ENCODE measurements at regions not wholly inside any gene's neighbourhood (a gene's known extent, or its start where the extent isn't known, plus 50 kb on each side); places are given as distances from the start of the nearest gene placed in this dataset.

DNA sequence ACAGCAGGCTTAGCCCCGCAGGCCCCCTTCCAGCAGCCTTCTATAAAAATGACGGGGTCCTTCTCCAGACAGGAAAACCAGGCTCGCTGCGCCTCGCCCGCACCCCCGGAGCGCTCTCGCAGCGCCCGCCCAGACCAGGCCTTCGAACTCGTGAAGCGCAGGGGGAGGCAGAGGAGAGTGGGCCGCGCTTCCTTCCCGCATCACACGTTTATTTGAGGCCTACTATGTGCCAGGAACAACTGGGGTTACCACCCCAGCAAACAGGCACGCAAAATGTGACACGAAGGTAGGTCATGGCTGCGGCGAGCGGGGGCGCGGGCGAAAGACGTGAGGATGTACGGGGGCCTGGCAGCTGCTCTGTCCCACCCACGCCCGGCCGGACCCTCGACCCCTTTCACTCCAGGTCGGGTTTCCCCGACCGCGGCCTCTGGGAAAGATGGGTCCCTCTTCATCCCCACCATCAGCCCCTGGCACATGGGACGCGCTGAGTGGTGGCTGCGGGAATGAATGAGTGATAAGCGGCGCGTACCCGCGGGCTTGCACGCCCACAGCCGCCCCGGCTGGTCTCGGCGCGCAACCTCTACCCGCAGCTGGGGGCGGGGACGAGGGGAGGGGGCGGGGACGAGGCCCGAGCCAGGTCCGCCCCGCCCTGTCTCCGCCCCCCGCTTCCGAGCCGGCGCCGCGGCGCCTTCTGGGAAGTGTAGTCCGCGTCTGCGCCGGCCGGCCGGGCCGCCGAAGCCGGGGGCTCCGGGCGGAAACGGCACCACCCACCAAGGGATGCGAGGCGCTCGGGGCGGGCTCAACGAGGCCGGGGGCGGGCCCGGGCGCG lies 59.1 kb downstream of the ZNF467 start:
- H3F3A ChIP-seq (ENCODE audit: low read depth), result no peaks in the 10 kb centered on the region
- H3K4me3 ChIP-seq (ENCODE audit: low read length, poor library complexity, severe bottlenecking), result peak overlapping the region; percentile 96
- no peak overlapping the region for H3K9ac ChIP-seq (ENCODE audit: low read depth, low read length, poor library complexity, severe bottlenecking)
- H3K9me2 ChIP-seq (replicated peaks; ENCODE audit: low read depth, low read length), result no peaks in the 10 kb centered on the region
- H4K20me1 ChIP-seq (ENCODE audit: insufficient read depth, low read length, poor library complexity, severe bottlenecking), result no peaks in the 10 kb centered on the region
- no peak for TF ChIP-seq EZH2phosphoT487 (IDR thresholded peaks at IDR 0.05; ENCODE audit: borderline replicate concordance)
- TF ChIP-seq, protein P1, sequence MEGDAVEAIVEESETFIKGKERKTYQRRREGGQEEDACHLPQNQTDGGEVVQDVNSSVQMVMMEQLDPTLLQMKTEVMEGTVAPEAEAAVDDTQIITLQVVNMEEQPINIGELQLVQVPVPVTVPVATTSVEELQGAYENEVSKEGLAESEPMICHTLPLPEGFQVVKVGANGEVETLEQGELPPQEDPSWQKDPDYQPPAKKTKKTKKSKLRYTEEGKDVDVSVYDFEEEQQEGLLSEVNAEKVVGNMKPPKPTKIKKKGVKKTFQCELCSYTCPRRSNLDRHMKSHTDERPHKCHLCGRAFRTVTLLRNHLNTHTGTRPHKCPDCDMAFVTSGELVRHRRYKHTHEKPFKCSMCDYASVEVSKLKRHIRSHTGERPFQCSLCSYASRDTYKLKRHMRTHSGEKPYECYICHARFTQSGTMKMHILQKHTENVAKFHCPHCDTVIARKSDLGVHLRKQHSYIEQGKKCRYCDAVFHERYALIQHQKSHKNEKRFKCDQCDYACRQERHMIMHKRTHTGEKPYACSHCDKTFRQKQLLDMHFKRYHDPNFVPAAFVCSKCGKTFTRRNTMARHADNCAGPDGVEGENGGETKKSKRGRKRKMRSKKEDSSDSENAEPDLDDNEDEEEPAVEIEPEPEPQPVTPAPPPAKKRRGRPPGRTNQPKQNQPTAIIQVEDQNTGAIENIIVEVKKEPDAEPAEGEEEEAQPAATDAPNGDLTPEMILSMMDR (conservative IDR thresholded peaks at IDR 0.05; ENCODE audit: low read length), result no peak
- no peaks in the 10 kb centered on the region for H3K27me3 ChIP-seq (ENCODE audit: insufficient read depth, low read length, poor library complexity, severe bottlenecking)
- H3K79me2 ChIP-seq (ENCODE audit: insufficient read depth, low read length), result peaks cover 32% of the 10 kb centered on the region
- peaks cover 10% of the 10 kb centered on the region for H3K9me3 ChIP-seq (ENCODE audit: insufficient read depth, low read depth, low read length)
- peak overlapping the region; percentile 55 for H3K4me2 ChIP-seq (ENCODE audit: low read depth, low read length, poor library complexity, severe bottlenecking)
- peaks cover 19% of the 10 kb centered on the region for H3K4me1 ChIP-seq (ENCODE audit: insufficient read depth, low read length, poor library complexity, severe bottlenecking)
- peak overlapping the region; percentile 36; the same call in 1 of the 2 replicates for H2AFZ ChIP-seq (ENCODE audit: low read length)
- no peaks in the 10 kb centered on the region for H3K36me3 ChIP-seq (ENCODE audit: insufficient read depth, low read length)

- peaks cover 30% of the 10 kb centered on the region for H3K79me2 ChIP-seq (ENCODE audit: insufficient read depth, low read length)
- no peak overlapping the region for H3K9ac ChIP-seq (ENCODE audit: low read depth, low read length, poor library complexity, severe bottlenecking)
- H2AFZ ChIP-seq (ENCODE audit: low read length), result no peak overlapping the region; the same call in 1 of the 2 replicates
- H3K9me2 ChIP-seq (replicated peaks; ENCODE audit: low read depth, low read length), result no peaks in the 10 kb centered on the region
- no peaks in the 10 kb centered on the region for H4K20me1 ChIP-seq (ENCODE audit: insufficient read depth, low read length, poor library complexity, severe bottlenecking)
- H3K9me3 ChIP-seq (ENCODE audit: insufficient read depth, low read depth, low read length), result peaks cover 10% of the 10 kb centered on the region
- H3K27me3 ChIP-seq (ENCODE audit: insufficient read depth, low read length, poor library complexity, severe bottlenecking), result no peaks in the 10 kb centered on the region
- peaks cover 19% of the 10 kb centered on the region for H3K4me1 ChIP-seq (ENCODE audit: insufficient read depth, low read length, poor library complexity, severe bottlenecking)
- TF ChIP-seq EZH2phosphoT487 (IDR thresholded peaks at IDR 0.05; ENCODE audit: borderline replicate concordance), result no peak
- TF ChIP-seq, protein P1 (conservative IDR thresholded peaks at IDR 0.05; ENCODE audit: low read length), result no peak
- H3K4me3 ChIP-seq (ENCODE audit: low read length, poor library complexity, severe bottlenecking), result no peak overlapping the region
- no peaks in the 10 kb centered on the region for H3F3A ChIP-seq (ENCODE audit: low read depth)
- H3K4me2 ChIP-seq (ENCODE audit: low read depth, low read length, poor library complexity, severe bottlenecking), result peak overlapping the region; percentile 55
- no peaks in the 10 kb centered on the region for H3K36me3 ChIP-seq (ENCODE audit: insufficient read depth, low read length)
These were observed 59.7 kb downstream of the ZNF467 start for GRCh38 chr7:149713731-149714068.

DNA sequence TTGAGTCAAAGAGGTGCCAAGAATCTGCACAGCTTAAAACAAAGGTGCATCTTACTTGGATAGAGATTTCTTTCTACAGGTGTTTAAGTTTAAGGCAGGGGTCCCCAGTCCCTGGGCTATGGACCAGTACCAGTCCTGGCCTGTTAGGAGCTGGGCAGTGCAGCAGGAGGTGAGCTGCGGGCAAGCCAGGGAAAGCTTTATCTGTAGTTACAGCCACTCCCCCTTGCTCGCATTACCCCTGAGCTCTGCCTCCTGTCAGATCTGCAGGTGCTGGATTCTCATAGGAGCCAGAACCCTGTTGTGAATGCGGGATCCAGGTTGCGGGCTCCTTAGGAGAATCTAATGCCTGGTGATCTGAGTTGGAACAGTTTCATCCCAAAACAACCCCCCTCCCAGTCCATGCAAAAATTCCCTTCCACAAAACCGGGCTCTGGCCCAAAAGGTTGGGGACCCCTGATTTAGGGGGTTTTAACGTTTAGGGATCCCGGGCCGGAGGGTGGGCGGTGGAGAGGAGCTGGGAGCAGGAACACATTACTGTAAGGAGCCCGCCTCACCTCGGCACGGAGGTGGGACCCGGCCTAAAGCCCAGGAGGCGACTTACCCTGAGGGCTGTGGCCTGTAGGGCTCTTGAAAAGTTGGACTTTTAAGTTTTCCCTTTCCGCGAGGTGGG lies 60.2 kb downstream of the ZNF467 start:
- H3F3A ChIP-seq (ENCODE audit: low read depth), result no peaks in the 10 kb centered on the region
- no peaks in the 10 kb centered on the region for H3K27me3 ChIP-seq (ENCODE audit: insufficient read depth, low read length, poor library complexity, severe bottlenecking)
- peaks cover 28% of the 10 kb centered on the region for H3K79me2 ChIP-seq (ENCODE audit: insufficient read depth, low read length)
- H4K20me1 ChIP-seq (ENCODE audit: insufficient read depth, low read length, poor library complexity, severe bottlenecking), result no peaks in the 10 kb centered on the region
- TF ChIP-seq, protein P1 (conservative IDR thresholded peaks at IDR 0.05; ENCODE audit: low read length), result no peak
- TF ChIP-seq EZH2phosphoT487 (IDR thresholded peaks at IDR 0.05; ENCODE audit: borderline replicate concordance), result no peak
- no peak overlapping the region for H3K9ac ChIP-seq (ENCODE audit: low read depth, low read length, poor library complexity, severe bottlenecking)
- H3K9me2 ChIP-seq (replicated peaks; ENCODE audit: low read depth, low read length), result no peaks in the 10 kb centered on the region
- no peak overlapping the region for H2AFZ ChIP-seq (ENCODE audit: low read length)
- H3K4me3 ChIP-seq (ENCODE audit: low read length, poor library complexity, severe bottlenecking), result no peak overlapping the region
- H3K36me3 ChIP-seq (ENCODE audit: insufficient read depth, low read length), result no peaks in the 10 kb centered on the region
- peaks cover 19% of the 10 kb centered on the region for H3K4me1 ChIP-seq (ENCODE audit: insufficient read depth, low read length, poor library complexity, severe bottlenecking)
- H3K4me2 ChIP-seq (ENCODE audit: low read depth, low read length, poor library complexity, severe bottlenecking), result no peak overlapping the region
- H3K9me3 ChIP-seq (ENCODE audit: insufficient read depth, low read depth, low read length), result peaks cover 10% of the 10 kb centered on the region
